DND-41 (cell line): ENCODE measurements at regions not wholly inside any gene's neighbourhood (a gene's known extent, or its start where the extent isn't known, plus 50 kb on each side); places are given as distances from the start of the nearest gene placed in this dataset.
A peak's percentile ranks its signal among the peaks of the same experiment; 100 is the strongest.

Source experiments
- ATAC-seq: fragments of 200-7000 bp; cut with Tn5 transposase; 3 replicates; pipeline ENCODE4 v1.9.1; 2021; ENCODE audit warnings: low read depth; ENCODE audit not compliant: insufficient read depth
- DNase-seq: peaks from one replicate; pipeline ENCODE4 v3.0.0-alpha.2; 2020
- H2AFZ ChIP-seq: 2 replicates; pipeline ENCODE4 v1.6.0; 2012; ENCODE audit warnings: low read depth, low read length
- H3K27ac ChIP-seq: 2 replicates; pipeline ENCODE4 v1.5.1; 2012; ENCODE audit warnings: low read length, inconsistent platforms
- H3K27me3 ChIP-seq: fragments of 200-600 bp; sonication (generic); 2 replicates; pipeline ENCODE4 v1.6.0; 2012; ENCODE audit warnings: low read length, mild to moderate bottlenecking, inconsistent platforms; ENCODE audit not compliant: insufficient read depth, poor library complexity
- H3K36me3 ChIP-seq: 2 replicates; pipeline ENCODE4 v1.5.1; 2012; ENCODE audit warnings: low read length, inconsistent platforms; ENCODE audit not compliant: insufficient read depth
- H3K4me1 ChIP-seq: 2 replicates; pipeline ENCODE4 v1.5.1; 2012; ENCODE audit warnings: mild to moderate bottlenecking, low read length; ENCODE audit not compliant: insufficient read depth
- H3K4me2 ChIP-seq: 2 replicates; pipeline ENCODE4 v1.6.0; 2012; ENCODE audit warnings: mild to moderate bottlenecking, moderate library complexity, low read length, inconsistent platforms; ENCODE audit not compliant: insufficient read depth
- H3K4me3 ChIP-seq, 2 experiments: fragments of 200-600 bp in 1 of 2; shearing (Covaris generic) in 1 of 2; 2 replicates each; pipeline ENCODE4 v1.5.1; 2012 to 2016; ENCODE audit warnings: inconsistent platforms in 2 of 2, low read length in 2 of 2, mild to moderate bottlenecking in 2 of 2, low read depth in 1 of 2, moderate library complexity in 1 of 2
- H3K79me2 ChIP-seq: 2 replicates; pipeline ENCODE4 v1.6.0; 2012; ENCODE audit warnings: low read length, inconsistent platforms; ENCODE audit not compliant: insufficient read depth
- H3K9ac ChIP-seq: 2 replicates; pipeline ENCODE4 v1.6.0; 2012; ENCODE audit warnings: low read depth, mild to moderate bottlenecking, inconsistent platforms, low read length, moderate library complexity
- H3K9me3 ChIP-seq: 2 replicates; pipeline ENCODE4 v1.5.1; 2012; ENCODE audit warnings: low read length, moderate library complexity, mild to moderate bottlenecking, inconsistent platforms; ENCODE audit not compliant: insufficient read depth, severe bottlenecking
- H4K20me1 ChIP-seq: 2 replicates; pipeline ENCODE4 v1.6.0; 2012; ENCODE audit warnings: low read length; ENCODE audit not compliant: insufficient read depth
- EZH2 ChIP-seq: IDR thresholded peaks from 3 replicates; pipeline ENCODE4 v1.6.1; 2012; ENCODE audit warnings: borderline replicate concordance, low read depth, mild to moderate bottlenecking, moderate library complexity, low read length, inconsistent platforms; ENCODE audit not compliant: severe bottlenecking
- TF ChIP-seq, protein P1 (sequence below): IDR thresholded peaks from 2 replicates; pipeline ENCODE4 v1.5.1; 2012; ENCODE audit warnings: borderline replicate concordance, low read length, moderate library complexity, mild to moderate bottlenecking; ENCODE audit not compliant: poor library complexity, severe bottlenecking; ENCODE audit errors: extremely low read depth

DNA sequence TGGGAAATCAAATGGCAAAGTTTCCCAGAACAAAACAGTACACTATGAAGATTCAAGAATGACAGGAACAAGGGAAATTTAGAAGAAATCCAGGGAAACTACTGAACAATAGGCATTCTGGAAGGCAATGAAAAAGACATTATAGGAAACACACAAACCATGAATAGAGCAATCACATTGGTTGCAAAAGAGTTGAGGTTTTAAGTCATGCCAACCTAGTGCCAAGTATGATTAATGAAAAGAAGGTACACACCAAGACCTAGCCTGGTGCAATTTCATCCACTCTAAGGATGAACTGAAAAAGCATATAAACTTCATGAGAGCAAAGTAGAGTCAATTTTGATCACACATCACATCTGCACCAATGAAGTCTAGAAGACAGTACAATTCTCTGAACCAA, 326.9 kb downstream of the PDHA2 start:
- Histone ChIP-seq H3K36me3 (no peaks in the 10 kb centered on the region), H3K27me3 (no peaks in the 10 kb centered on the region), H3K79me2 (no peaks in the 10 kb centered on the region), H3K9me3 (no peaks in the 10 kb centered on the region), H2AFZ (no peak overlapping the region), H3K4me2 (no peak overlapping the region), H3K4me3 (no peak overlapping the region), H3K9ac (no peak overlapping the region), H3K4me1 (no peaks in the 10 kb centered on the region), H3K27ac (no peak overlapping the region), H4K20me1 (no peaks in the 10 kb centered on the region)
- TF ChIP-seq, protein P1, sequence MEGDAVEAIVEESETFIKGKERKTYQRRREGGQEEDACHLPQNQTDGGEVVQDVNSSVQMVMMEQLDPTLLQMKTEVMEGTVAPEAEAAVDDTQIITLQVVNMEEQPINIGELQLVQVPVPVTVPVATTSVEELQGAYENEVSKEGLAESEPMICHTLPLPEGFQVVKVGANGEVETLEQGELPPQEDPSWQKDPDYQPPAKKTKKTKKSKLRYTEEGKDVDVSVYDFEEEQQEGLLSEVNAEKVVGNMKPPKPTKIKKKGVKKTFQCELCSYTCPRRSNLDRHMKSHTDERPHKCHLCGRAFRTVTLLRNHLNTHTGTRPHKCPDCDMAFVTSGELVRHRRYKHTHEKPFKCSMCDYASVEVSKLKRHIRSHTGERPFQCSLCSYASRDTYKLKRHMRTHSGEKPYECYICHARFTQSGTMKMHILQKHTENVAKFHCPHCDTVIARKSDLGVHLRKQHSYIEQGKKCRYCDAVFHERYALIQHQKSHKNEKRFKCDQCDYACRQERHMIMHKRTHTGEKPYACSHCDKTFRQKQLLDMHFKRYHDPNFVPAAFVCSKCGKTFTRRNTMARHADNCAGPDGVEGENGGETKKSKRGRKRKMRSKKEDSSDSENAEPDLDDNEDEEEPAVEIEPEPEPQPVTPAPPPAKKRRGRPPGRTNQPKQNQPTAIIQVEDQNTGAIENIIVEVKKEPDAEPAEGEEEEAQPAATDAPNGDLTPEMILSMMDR, result no peak
- no peak for TF ChIP-seq EZH2
- ATAC-seq (no peak), DNase-seq (no peak)

DNA sequence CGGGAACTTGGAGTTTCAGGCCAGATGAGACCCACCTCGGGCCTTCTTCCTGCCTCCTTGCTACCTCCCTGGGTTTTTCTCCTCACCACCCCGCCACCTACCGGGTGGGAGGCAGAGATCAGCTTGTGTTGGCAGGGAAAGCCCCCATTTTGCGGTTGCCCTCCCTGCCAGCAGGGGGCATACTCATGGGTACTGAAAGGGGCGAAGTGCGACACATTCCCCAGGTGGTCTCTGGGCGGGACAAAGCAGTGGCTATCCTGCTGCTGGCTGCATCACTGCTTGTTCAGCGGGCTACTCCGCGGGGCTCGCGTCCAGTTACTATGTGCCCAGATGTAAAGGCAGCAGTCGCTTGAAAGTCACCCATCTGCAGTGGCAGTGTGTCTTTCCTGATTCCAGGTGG, 330.3 kb downstream of the PDHA2 start:
- H3K9ac ChIP-seq, result no peak overlapping the region
- no peak overlapping the region for H2AFZ ChIP-seq
- no peak overlapping the region for H3K4me2 ChIP-seq
- H3K36me3 ChIP-seq, result no peaks in the 10 kb centered on the region
- no peak overlapping the region for H3K27ac ChIP-seq
- no peaks in the 10 kb centered on the region for H3K4me1 ChIP-seq
- DNase-seq (no peak), ATAC-seq (no peak)
- H3K79me2 ChIP-seq, result no peaks in the 10 kb centered on the region
- no peaks in the 10 kb centered on the region for H4K20me1 ChIP-seq
- H3K4me3 ChIP-seq, result no peak overlapping the region
- no peak for TF ChIP-seq EZH2
- TF ChIP-seq, protein P1, result peak; percentile 38
- no peaks in the 10 kb centered on the region for H3K9me3 ChIP-seq
- H3K27me3 ChIP-seq, result no peaks in the 10 kb centered on the region

DNA sequence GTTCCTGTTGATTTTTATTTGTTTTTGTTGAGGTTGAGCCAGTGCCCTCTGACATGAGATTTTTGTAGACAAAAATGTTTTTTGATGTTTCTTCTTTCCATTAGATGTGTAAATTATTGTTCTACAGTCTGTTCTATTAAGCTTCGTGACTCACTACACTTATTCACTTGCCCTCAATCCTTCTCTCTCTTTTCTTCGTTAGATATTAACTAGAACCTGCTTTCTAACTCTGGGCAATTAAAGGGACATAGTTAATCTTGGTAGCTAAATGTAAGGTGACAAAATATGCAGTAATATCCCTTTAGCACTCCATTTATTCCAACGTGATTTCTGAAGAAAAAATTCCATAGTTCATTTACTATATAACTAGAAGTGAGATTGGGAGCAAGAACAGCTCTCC, 333.9 kb downstream of the PDHA2 start:
- no peak overlapping the region for H3K4me3 ChIP-seq
- no peak overlapping the region for H3K27ac ChIP-seq
- H3K36me3 ChIP-seq, result no peaks in the 10 kb centered on the region
- H4K20me1 ChIP-seq, result no peaks in the 10 kb centered on the region
- TF ChIP-seq, protein P1, result no peak
- TF ChIP-seq EZH2, result no peak
- no peak for DNase-seq
- no peak overlapping the region for H3K4me2 ChIP-seq
- no peak overlapping the region for H2AFZ ChIP-seq
- no peaks in the 10 kb centered on the region for H3K27me3 ChIP-seq
- H3K9ac ChIP-seq, result no peak overlapping the region
- no peaks in the 10 kb centered on the region for H3K4me1 ChIP-seq
- H3K79me2 ChIP-seq, result no peaks in the 10 kb centered on the region
- H3K9me3 ChIP-seq, result no peaks in the 10 kb centered on the region
- no peak for ATAC-seq

DNA sequence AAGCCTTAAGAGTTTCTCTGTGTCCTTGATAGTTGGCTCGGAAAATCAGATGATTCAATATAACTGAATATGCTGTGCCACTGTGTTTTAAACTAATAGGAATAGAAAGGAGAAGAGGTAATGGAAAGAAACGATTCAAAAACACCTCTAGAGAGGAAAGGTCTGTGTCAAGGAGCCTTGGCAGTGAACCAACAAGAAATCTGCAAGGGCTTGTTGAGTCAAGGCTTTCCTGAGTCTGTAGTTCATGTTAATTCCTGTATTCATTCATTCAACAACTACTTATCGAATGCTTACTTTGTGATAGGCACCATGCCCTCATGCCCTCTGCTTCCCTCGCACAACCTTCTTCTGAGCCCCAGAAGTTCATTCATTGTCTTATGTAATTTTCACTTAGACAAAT, 336.0 kb downstream of the PDHA2 start:
- H3K9me3 ChIP-seq, result no peaks in the 10 kb centered on the region
- no peak overlapping the region for H3K27ac ChIP-seq
- TF ChIP-seq EZH2, result no peak
- TF ChIP-seq, protein P1, result no peak
- H3K79me2 ChIP-seq, result no peaks in the 10 kb centered on the region
- no peaks in the 10 kb centered on the region for H3K4me1 ChIP-seq
- H2AFZ ChIP-seq, result no peak overlapping the region
- H3K36me3 ChIP-seq, result no peaks in the 10 kb centered on the region
- no peaks in the 10 kb centered on the region for H4K20me1 ChIP-seq
- ATAC-seq, result no peak
- H3K27me3 ChIP-seq, result no peaks in the 10 kb centered on the region
- H3K9ac ChIP-seq, result no peak overlapping the region
- no peak overlapping the region for H3K4me2 ChIP-seq
- no peak for DNase-seq
- no peak overlapping the region for H3K4me3 ChIP-seq
